IgD-negative memory B cell (primary cell): ENCODE measurements at regions not wholly inside any gene's neighbourhood (a gene's known extent, or its start where the extent isn't known, plus 50 kb on each side); places are given as distances from the start of the nearest gene placed in this dataset.
A peak's percentile ranks its signal among the peaks of the same experiment; 100 is the strongest.
"Not testable (repeated sequence)": the region's sequence is repeated elsewhere in the genome, so short reads cannot be mapped to it uniquely, and the experiment has no call there.

ENCODE experiments used
- H3K27ac Mint-ChIP-seq, 3 donors: one replicate each; pipeline ENCODE4 v1.8.0; 2020 to 2022; ENCODE audit warnings: mild to moderate bottlenecking in 3 of 3, mixed read lengths in 3 of 3, moderate library complexity in 1 of 3
- H3K27me3 Mint-ChIP-seq: one replicate; pipeline ENCODE4 v1.8.0; 2021; ENCODE audit warnings: mixed read lengths
- H3K36me3 Mint-ChIP-seq: one replicate; pipeline ENCODE4 v1.8.0; 2020; ENCODE audit warnings: mild to moderate bottlenecking, mixed read lengths
- H3K4me1 Mint-ChIP-seq, 3 donors: one replicate each; pipeline ENCODE4 v1.8.0; 2020 to 2022; ENCODE audit warnings: mixed read lengths in 3 of 3, mild to moderate bottlenecking in 1 of 3
- H3K4me3 Mint-ChIP-seq, 4 donors: one replicate each; pipeline ENCODE4 v1.8.0; 2020 to 2022; ENCODE audit warnings: mild to moderate bottlenecking in 4 of 4, mixed read lengths in 4 of 4, moderate library complexity in 3 of 4
- H3K9me3 Mint-ChIP-seq, 3 donors: one replicate each; pipeline ENCODE4 v1.8.0; 2020 to 2021; ENCODE audit warnings: mixed read lengths in 3 of 3, mild to moderate bottlenecking in 1 of 3

GRCh38 chr1:30135698-30136097 lies 587.7 kb downstream of the MATN1 start:
- Mint-ChIP-seq H3K36me3 (peaks cover 2% of the 10 kb centered on the region), H3K4me1 (no peaks in the 10 kb centered on the region), H3K4me3 (no peak overlapping the region), H3K9me3 (peaks cover 0 to 4% (median 0%) of the 10 kb centered on the region in 3 donors), H3K27me3 (peaks cover 5% of the 10 kb centered on the region), H3K27ac (no peak overlapping the region)

- Mint-ChIP-seq H3K4me3 (no peak overlapping the region), H3K27me3 (peaks cover 6% of the 10 kb centered on the region), H3K36me3 (peaks cover 2% of the 10 kb centered on the region), H3K9me3 (peaks cover 0 to 4% (median 0%) of the 10 kb centered on the region in 3 donors), H3K27ac (no peak overlapping the region), H3K4me1 (no peaks in the 10 kb centered on the region)
These were observed 588.7 kb downstream of the MATN1 start for GRCh38 chr1:30134466-30135217.

- Mint-ChIP-seq H3K27me3 (peaks cover 6% of the 10 kb centered on the region), H3K4me1 (no peaks in the 10 kb centered on the region), H3K9me3 (peaks cover 0 to 4% (median 0%) of the 10 kb centered on the region in 3 donors), H3K36me3 (peaks cover 2% of the 10 kb centered on the region), H3K27ac (peak overlapping the region in 1 of 3 donors; percentile 40), H3K4me3 (no peak overlapping the region)
These were observed 589.9 kb downstream of the MATN1 start for GRCh38 chr1:30133414-30134055.

- no peaks in the 10 kb centered on the region for H3K4me1 Mint-ChIP-seq
- no peak overlapping the region for H3K4me3 Mint-ChIP-seq
- H3K27me3 Mint-ChIP-seq: peaks cover 6% of the 10 kb centered on the region
- H3K27ac Mint-ChIP-seq: no peak overlapping the region
- peaks cover 0 to 4% (median 0%) of the 10 kb centered on the region in 3 donors for H3K9me3 Mint-ChIP-seq
- H3K36me3 Mint-ChIP-seq: peaks cover 2% of the 10 kb centered on the region
These were observed 590.6 kb downstream of the MATN1 start for GRCh38 chr1:30132602-30133286.

- not testable (repeated sequence) for H3K27ac Mint-ChIP-seq, H3K4me1 Mint-ChIP-seq
These were observed 592.8 kb downstream of the MATN1 start for GRCh38 chr1:30130566-30130965.

GRCh38 chr1:30130099-30130498 lies 593.3 kb downstream of the MATN1 start:
- Mint-ChIP-seq H3K36me3 (no peaks in the 10 kb centered on the region), H3K27me3 (peaks cover 6% of the 10 kb centered on the region), H3K4me1 (no peaks in the 10 kb centered on the region), H3K4me3 (no peak overlapping the region), H3K9me3 (no peaks in the 10 kb centered on the region), H3K27ac (no peak overlapping the region)

More at GRCh38 chr1:30130566-30130965, 592.8 kb downstream of the MATN1 start:
- not testable (repeated sequence) for H3K36me3 Mint-ChIP-seq, H3K9me3 Mint-ChIP-seq, H3K4me3 Mint-ChIP-seq, H3K27me3 Mint-ChIP-seq

- peaks cover 6% of the 10 kb centered on the region for H3K27me3 Mint-ChIP-seq
- no peaks in the 10 kb centered on the region for H3K36me3 Mint-ChIP-seq
- no peaks in the 10 kb centered on the region for H3K9me3 Mint-ChIP-seq
- H3K27ac Mint-ChIP-seq: no peak overlapping the region
- no peak overlapping the region for H3K4me3 Mint-ChIP-seq
- no peaks in the 10 kb centered on the region for H3K4me1 Mint-ChIP-seq
These were observed 593.8 kb downstream of the MATN1 start for GRCh38 chr1:30129421-30130055.

GRCh38 chr1:30129001-30129408 lies 594.4 kb downstream of the MATN1 start:
- Mint-ChIP-seq H3K27me3 (peaks cover 6% of the 10 kb centered on the region), H3K4me1 (no peaks in the 10 kb centered on the region), H3K4me3 (no peak overlapping the region), H3K27ac (no peak overlapping the region), H3K9me3 (no peaks in the 10 kb centered on the region), H3K36me3 (no peaks in the 10 kb centered on the region)

GRCh38 chr1:30126848-30127247 lies 596.5 kb downstream of the MATN1 start:
- Mint-ChIP-seq H3K27me3 (peaks cover 6% of the 10 kb centered on the region), H3K36me3 (no peaks in the 10 kb centered on the region), H3K27ac (no peak overlapping the region), H3K4me3 (no peak overlapping the region), H3K9me3 (peaks cover 0 to 1% (median 0%) of the 10 kb centered on the region in 3 donors), H3K4me1 (no peaks in the 10 kb centered on the region)

- Mint-ChIP-seq H3K27ac (no peak overlapping the region), H3K27me3 (peaks cover 2% of the 10 kb centered on the region), H3K36me3 (no peaks in the 10 kb centered on the region), H3K9me3 (peaks cover 0 to 5% (median 0%) of the 10 kb centered on the region in 3 donors), H3K4me1 (no peaks in the 10 kb centered on the region), H3K4me3 (no peak overlapping the region)
These were observed 597.6 kb downstream of the MATN1 start for GRCh38 chr1:30125821-30126170.

- no peaks in the 10 kb centered on the region for H3K36me3 Mint-ChIP-seq
- H3K27ac Mint-ChIP-seq: no peak overlapping the region
- H3K4me3 Mint-ChIP-seq: no peak overlapping the region
- no peaks in the 10 kb centered on the region for H3K27me3 Mint-ChIP-seq
- no peaks in the 10 kb centered on the region for H3K4me1 Mint-ChIP-seq
- peaks cover 0 to 5% (median 0%) of the 10 kb centered on the region in 3 donors for H3K9me3 Mint-ChIP-seq
These were observed 598.2 kb downstream of the MATN1 start for GRCh38 chr1:30125021-30125820.

GRCh38 chr1:30123896-30124295 lies 599.5 kb downstream of the MATN1 start:
- no peaks in the 10 kb centered on the region for H3K27me3 Mint-ChIP-seq
- no peak overlapping the region for H3K27ac Mint-ChIP-seq
- no peak overlapping the region for H3K4me3 Mint-ChIP-seq
- no peaks in the 10 kb centered on the region for H3K4me1 Mint-ChIP-seq
- H3K36me3 Mint-ChIP-seq: no peaks in the 10 kb centered on the region
- H3K9me3 Mint-ChIP-seq: peaks cover 0 to 5% (median 0%) of the 10 kb centered on the region in 3 donors

- no peaks in the 10 kb centered on the region for H3K27me3 Mint-ChIP-seq
- peaks cover 0 to 5% (median 0%) of the 10 kb centered on the region in 3 donors for H3K9me3 Mint-ChIP-seq
- no peaks in the 10 kb centered on the region for H3K4me1 Mint-ChIP-seq
- H3K36me3 Mint-ChIP-seq: no peaks in the 10 kb centered on the region
- no peak overlapping the region for H3K4me3 Mint-ChIP-seq
- H3K27ac Mint-ChIP-seq: peak overlapping the region in 1 of 3 donors; percentile 76
These were observed 600.3 kb downstream of the MATN1 start for GRCh38 chr1:30123036-30123435.

GRCh38 chr1:30120245-30121000 lies 603.0 kb downstream of the MATN1 start:
- Mint-ChIP-seq H3K4me3 (no peak overlapping the region), H3K4me1 (no peaks in the 10 kb centered on the region), H3K36me3 (no peaks in the 10 kb centered on the region), H3K9me3 (peaks cover 0 to 6% (median 0%) of the 10 kb centered on the region in 3 donors), H3K27ac (no peak overlapping the region), H3K27me3 (peaks cover 1% of the 10 kb centered on the region)
